Astrocyte of the cerebellum (primary cell): ENCODE measurements at regions not wholly inside any gene's neighbourhood (a gene's known extent, or its start where the extent isn't known, plus 50 kb on each side); places are given as distances from the start of the nearest gene placed in this dataset.

Source experiments
- DNase-seq: peaks from one replicate; pipeline ENCODE4 v3.0.0-alpha.2; 2011; ENCODE audit warnings: low read depth
- H3K4me3 ChIP-seq: 2 replicates; pipeline ENCODE4 v1.5.1; 2011; ENCODE audit warnings: mild to moderate bottlenecking, low read depth, low read length, moderate library complexity
- CTCF ChIP-seq: IDR thresholded peaks from 2 replicates; pipeline ENCODE4 v1.5.1; 2012; ENCODE audit warnings: low read length, low read depth, moderate library complexity, mild to moderate bottlenecking; ENCODE audit errors: missing control alignments
- in situ Hi-C: cut with HindIII; loops from 2 replicates; pipeline ENCODE4 v1.10.0; 2017; ENCODE audit warnings: low sequenced_read_pairs

DNA sequence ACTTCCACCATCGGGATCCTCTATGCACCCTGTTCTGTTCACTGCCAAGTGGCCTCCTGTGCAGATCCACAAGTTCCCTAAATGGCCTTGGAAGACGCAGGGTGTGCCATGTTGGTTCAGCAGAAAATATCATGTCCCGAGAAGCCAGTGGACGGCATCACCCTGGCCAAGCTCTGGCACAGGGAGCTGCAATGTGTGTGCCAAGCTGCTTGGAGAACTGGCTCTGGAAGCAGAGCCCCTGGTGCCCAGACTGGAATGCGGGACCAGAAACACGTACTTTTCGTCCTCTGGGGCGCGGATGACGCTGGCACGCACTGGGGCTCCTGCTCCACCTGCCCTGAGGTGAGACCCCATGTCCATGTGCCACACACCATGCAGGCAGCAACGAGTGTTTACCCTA is 124.7 kb upstream of the CARD11 start:
- no peak overlapping the region for H3K4me3 ChIP-seq
- DNase-seq, result no peak
- TF ChIP-seq CTCF, result no peak
- in situ Hi-C loops, result no loop called here

DNA sequence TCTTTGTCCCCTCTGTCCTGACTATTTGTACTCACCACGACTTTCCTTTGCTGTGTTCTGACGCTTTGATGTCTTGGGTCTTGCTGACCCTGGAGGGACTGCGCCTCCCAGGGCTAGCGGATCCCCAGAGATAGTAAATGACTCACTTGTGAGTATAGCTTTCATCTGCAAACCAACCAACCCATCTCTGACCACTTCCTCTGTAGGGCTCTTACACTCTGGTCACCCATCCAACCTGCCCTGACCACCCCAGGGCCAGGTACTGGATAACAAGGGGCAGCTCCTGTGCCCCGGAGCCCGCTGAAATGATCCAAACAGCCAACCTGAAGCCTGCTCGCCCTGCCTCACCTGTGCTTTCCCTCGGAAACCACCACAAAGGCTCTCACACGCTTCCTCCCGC is 125.2 kb upstream of the CARD11 start:
- no peak for TF ChIP-seq CTCF
- no peak for DNase-seq
- in situ Hi-C loops, result no loop called here
- H3K4me3 ChIP-seq, result no peak overlapping the region

DNA sequence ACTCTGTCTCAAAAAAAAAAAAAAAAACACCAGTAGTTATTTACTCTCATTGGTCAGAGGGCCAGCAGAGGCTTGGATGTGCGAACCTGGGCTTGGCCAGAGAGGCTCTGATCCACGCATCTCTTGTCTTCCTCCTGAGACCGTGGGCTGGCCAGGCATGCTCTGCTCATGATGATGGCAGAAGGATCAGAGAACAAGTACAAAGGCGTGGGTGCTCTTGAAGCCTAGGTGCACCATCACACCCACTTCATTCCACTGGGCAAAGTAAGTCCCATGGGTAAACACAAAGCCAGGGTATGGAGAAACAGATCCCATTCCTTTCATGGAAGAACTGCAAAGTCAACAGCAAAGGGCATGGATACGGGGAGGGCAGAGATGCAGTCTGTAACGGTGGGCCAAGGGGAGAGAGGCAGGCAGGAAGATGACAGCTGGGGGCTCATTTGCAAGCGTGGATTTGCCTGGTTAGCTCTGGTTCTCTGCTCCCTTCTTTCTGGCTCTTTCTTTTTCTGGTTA is 128.2 kb upstream of the SDK1 start:
- DNase-seq, result no peak
- no peak overlapping the region for H3K4me3 ChIP-seq
- in situ Hi-C loops, result no loop called here
- no peak for TF ChIP-seq CTCF

- no peak for TF ChIP-seq CTCF
- no peak for DNase-seq
- no peak overlapping the region for H3K4me3 ChIP-seq
- in situ Hi-C loops, result no loop called here
Measured at GRCh38 chr7:3174515-3175284, 126.4 kb upstream of the SDK1 start.

DNA sequence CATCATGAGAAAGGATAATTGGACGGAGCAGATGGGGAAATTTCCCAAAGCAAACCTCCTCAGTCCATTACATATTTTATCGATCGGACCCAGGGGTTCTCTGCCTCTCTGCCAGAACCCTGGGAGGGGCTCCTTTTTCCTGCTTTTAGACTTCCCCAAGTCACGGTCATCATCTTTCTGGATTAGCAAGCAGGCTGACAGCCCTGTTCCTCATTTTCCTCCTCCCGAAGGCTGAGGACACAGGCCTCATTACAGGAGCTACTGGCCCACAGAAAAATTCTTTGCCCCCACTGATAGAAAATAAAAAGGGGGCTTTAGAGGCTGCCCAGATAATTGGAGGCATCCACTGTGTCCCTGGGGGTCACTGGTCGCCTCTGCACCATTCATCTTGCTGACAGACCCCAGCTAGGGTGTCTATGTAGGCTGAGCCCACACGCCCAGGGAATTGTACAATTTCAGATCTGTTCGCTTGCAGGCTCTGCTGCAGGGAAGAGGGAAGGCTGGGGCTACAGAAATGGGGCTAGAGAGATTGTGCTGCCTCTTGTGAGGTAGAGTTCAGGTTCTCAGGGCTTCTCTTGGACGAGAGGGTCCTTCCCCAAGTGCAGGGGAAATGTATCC is 125.7 kb upstream of the SDK1 start:
- in situ Hi-C loops, result no loop called here
- TF ChIP-seq CTCF, result no peak

DNA sequence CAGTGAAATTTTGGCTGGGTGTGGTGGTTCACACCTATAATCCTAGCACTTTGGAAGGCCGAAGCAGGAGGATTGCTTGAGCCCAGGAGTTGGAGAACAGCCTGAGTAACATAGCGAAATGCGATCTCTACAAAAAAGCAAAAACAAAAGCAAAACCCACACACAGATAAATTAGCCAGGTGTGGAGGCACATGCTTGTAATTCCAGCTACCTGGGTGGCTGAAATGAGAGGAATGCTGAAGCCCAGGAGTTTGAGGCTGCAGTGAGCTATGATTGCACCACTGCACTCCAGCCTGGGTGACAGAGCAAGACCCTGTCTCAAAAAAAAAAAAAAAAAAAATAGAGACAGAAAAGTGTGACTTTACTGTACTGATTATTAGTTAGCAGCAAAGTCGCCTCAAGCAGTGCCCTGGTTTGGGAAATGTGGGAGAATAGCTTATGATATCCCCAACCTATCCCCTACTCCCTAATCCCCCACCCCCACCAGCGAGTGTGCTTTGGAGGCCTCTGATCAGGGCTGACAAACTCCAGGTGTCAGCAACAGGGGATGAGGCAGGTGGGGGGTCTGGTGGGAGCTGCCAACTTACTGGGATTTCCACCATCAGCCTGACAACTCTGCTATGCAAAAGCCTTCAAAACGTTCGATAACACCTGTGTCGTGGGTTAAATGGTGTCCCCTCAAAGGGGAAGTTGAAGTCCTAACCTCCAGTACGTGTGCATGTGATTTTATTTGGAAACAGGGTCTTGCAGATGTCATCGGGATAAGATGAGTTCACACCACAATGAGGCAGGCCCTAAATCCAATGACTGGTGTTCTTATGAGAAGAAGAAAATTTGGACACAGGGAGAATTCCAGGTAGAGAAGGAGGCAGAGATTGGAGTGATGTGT is 124.7 kb upstream of the SDK1 start:
- no peak overlapping the region for H3K4me3 ChIP-seq
- no peak for DNase-seq
- in situ Hi-C loops, result no loop called here
- TF ChIP-seq CTCF, result no peak

More for the DNA sequence above, 125.7 kb upstream of the SDK1 start:
- no peak overlapping the region for H3K4me3 ChIP-seq
- DNase-seq, result no peak
